ENCODE measurements at regions not wholly inside any gene's neighbourhood (a gene's known extent, or its start where the extent isn't known, plus 50 kb on each side); places are given as distances from the start of the nearest gene placed in this dataset.

- TF ChIP-seq, protein P1, sequence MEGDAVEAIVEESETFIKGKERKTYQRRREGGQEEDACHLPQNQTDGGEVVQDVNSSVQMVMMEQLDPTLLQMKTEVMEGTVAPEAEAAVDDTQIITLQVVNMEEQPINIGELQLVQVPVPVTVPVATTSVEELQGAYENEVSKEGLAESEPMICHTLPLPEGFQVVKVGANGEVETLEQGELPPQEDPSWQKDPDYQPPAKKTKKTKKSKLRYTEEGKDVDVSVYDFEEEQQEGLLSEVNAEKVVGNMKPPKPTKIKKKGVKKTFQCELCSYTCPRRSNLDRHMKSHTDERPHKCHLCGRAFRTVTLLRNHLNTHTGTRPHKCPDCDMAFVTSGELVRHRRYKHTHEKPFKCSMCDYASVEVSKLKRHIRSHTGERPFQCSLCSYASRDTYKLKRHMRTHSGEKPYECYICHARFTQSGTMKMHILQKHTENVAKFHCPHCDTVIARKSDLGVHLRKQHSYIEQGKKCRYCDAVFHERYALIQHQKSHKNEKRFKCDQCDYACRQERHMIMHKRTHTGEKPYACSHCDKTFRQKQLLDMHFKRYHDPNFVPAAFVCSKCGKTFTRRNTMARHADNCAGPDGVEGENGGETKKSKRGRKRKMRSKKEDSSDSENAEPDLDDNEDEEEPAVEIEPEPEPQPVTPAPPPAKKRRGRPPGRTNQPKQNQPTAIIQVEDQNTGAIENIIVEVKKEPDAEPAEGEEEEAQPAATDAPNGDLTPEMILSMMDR (IDR thresholded peaks at IDR 0.05) = no peak
- no peak for TF ChIP-seq POLR2A (IDR thresholded peaks at IDR 0.05)
Measured at GRCh38 chr7:145434811-145435210, 599.0 kb upstream of the TPK1 start.

Data from esophagus squamous epithelium (tissue), 4 donors.